Endothelial cell of hepatic sinusoid (primary cell): ENCODE measurements at regions not wholly inside any gene's neighbourhood (a gene's known extent, or its start where the extent isn't known, plus 50 kb on each side); places are given as distances from the start of the nearest gene placed in this dataset.
"Not testable (repeated sequence)": the region's sequence is repeated elsewhere in the genome, so short reads cannot be mapped to it uniquely, and the experiment has no call there.

Experiments
- in situ Hi-C: cut with HindIII; loops from 2 replicates; pipeline ENCODE4 v1.10.0; 2017; ENCODE audit warnings: low sequenced_read_pairs

- in situ Hi-C loops: not testable (repeated sequence)
These were observed 101.3 kb upstream of the CCNG1 start for GRCh38 chr5:163336074-163336473.

GRCh38 chr5:163339148-163339547 is 98.2 kb upstream of the CCNG1 start:
- in situ Hi-C loops: no loop called here

GRCh38 chr5:163340378-163340777 is 97.0 kb upstream of the CCNG1 start:
- in situ Hi-C loops: not testable (repeated sequence)

GRCh38 chr5:163342306-163342705 is 95.1 kb upstream of the CCNG1 start:
- in situ Hi-C loops: no loop called here

GRCh38 chr5:163345216-163345615 is 92.2 kb upstream of the CCNG1 start:
- in situ Hi-C loops: no loop called here

- in situ Hi-C loops: no loop called here
These were observed 89.7 kb upstream of the CCNG1 start for GRCh38 chr5:163347671-163348070.

GRCh38 chr5:163350083-163350482 is 87.3 kb upstream of the CCNG1 start:
- in situ Hi-C loops: no loop called here

GRCh38 chr5:163352531-163352930 is 84.9 kb upstream of the CCNG1 start:
- in situ Hi-C loops: no loop called here

- in situ Hi-C loops: not testable (repeated sequence)
These were observed 81.6 kb upstream of the CCNG1 start for GRCh38 chr5:163355811-163356210.

- in situ Hi-C loops: no loop called here
These were observed 79.8 kb upstream of the CCNG1 start for GRCh38 chr5:163357636-163358035.

- in situ Hi-C loops: no loop called here
These were observed 76.7 kb upstream of the CCNG1 start for GRCh38 chr5:163360656-163361055.

- in situ Hi-C loops: no loop called here
These were observed 75.9 kb upstream of the CCNG1 start for GRCh38 chr5:163361450-163361849.

GRCh38 chr5:163362840-163363371 is 74.5 kb upstream of the CCNG1 start:
- in situ Hi-C loops: no loop called here

GRCh38 chr5:163363389-163363788 is 74.0 kb upstream of the CCNG1 start:
- in situ Hi-C loops: no loop called here

GRCh38 chr5:163366757-163367156 is 70.6 kb upstream of the CCNG1 start:
- in situ Hi-C loops: no loop called here

GRCh38 chr5:163369776-163370385 is 67.5 kb upstream of the CCNG1 start:
- in situ Hi-C loops: no loop called here

- in situ Hi-C loops: no loop called here
These were observed 63.8 kb upstream of the CCNG1 start for GRCh38 chr5:163373436-163374084.

GRCh38 chr5:163377982-163378381 is 59.4 kb upstream of the CCNG1 start:
- in situ Hi-C loops: no loop called here

- in situ Hi-C loops: no loop called here
These were observed 57.9 kb upstream of the CCNG1 start for GRCh38 chr5:163379298-163380155.

GRCh38 chr5:163381832-163382231 is 55.6 kb upstream of the CCNG1 start:
- in situ Hi-C loops: no loop called here

- in situ Hi-C loops: no loop called here
These were observed 53.6 kb upstream of the CCNG1 start for GRCh38 chr5:163383754-163384153.

- in situ Hi-C loops: no loop called here
These were observed 52.7 kb upstream of the CCNG1 start for GRCh38 chr5:163384669-163385068.
